OCI-LY1 (cell line): ENCODE measurements at regions not wholly inside any gene's neighbourhood (a gene's known extent, or its start where the extent isn't known, plus 50 kb on each side); places are given as distances from the start of the nearest gene placed in this dataset.

ENCODE experiments used
- H2AFZ ChIP-seq: fragments of 200-600 bp; sonication (generic), shearing (Covaris generic); 2 replicates; pipeline ENCODE4 v1.6.0; 2014; ENCODE audit warnings: antibody characterized with exemption, mild to moderate bottlenecking, low read length
- H3F3A ChIP-seq: fragments of 200-600 bp; sonication (generic), shearing (Covaris generic); 2 replicates; pipeline ENCODE4 v1.6.0; 2014; ENCODE audit warnings: mild to moderate bottlenecking, antibody characterized with exemption, low read length, moderate library complexity; ENCODE audit not compliant: insufficient read depth
- H3K27ac ChIP-seq: fragments of 200-600 bp; sonication (generic); 2 replicates; pipeline ENCODE4 v1.5.1; 2014; ENCODE audit warnings: low read length, mixed run types, mild to moderate bottlenecking, low read depth; ENCODE audit not compliant: poor library complexity, severe bottlenecking
- H3K27me3 ChIP-seq: fragments of 200-600 bp; sonication (generic); 2 replicates; pipeline ENCODE4 v1.6.0; 2014; ENCODE audit warnings: antibody characterized with exemption, mild to moderate bottlenecking, low read length, moderate library complexity; ENCODE audit not compliant: insufficient read depth
- H3K36me3 ChIP-seq: fragments of 200-600 bp; sonication (generic); 2 replicates; pipeline ENCODE4 v1.6.1; 2014; ENCODE audit warnings: mild to moderate bottlenecking, antibody characterized with exemption, low read length, moderate library complexity, mixed read lengths; ENCODE audit not compliant: insufficient read depth
- H3K4me1 ChIP-seq: fragments of 200-600 bp; sonication (generic); 2 replicates; pipeline ENCODE4 v1.5.1; 2014; ENCODE audit warnings: mild to moderate bottlenecking, low read length, moderate library complexity; ENCODE audit not compliant: insufficient read depth, severe bottlenecking
- H3K4me2 ChIP-seq: fragments of 200-600 bp; sonication (generic), shearing (Covaris generic); 2 replicates; pipeline ENCODE4 v1.6.1; 2014; ENCODE audit warnings: low read length
- H3K4me3 ChIP-seq: fragments of 200-600 bp; sonication (generic); 2 replicates; pipeline ENCODE4 v1.5.1; 2014; ENCODE audit warnings: low read length, low read depth, mild to moderate bottlenecking, mixed read lengths; ENCODE audit not compliant: poor library complexity, severe bottlenecking
- H3K79me2 ChIP-seq: fragments of 200-600 bp; shearing (Covaris generic); 2 replicates; pipeline ENCODE4 v1.6.1; 2016; ENCODE audit warnings: mixed run types, low read length, mixed read lengths; ENCODE audit not compliant: insufficient read depth
- H3K9ac ChIP-seq: fragments of 200-600 bp; sonication (generic), shearing (Covaris generic); 2 replicates; pipeline ENCODE4 v1.6.1; 2014; ENCODE audit warnings: mild to moderate bottlenecking, low read length, mixed read lengths
- H3K9me2 ChIP-seq: fragments of 200-600 bp; sonication (generic), shearing (Covaris generic); 2 replicates; pipeline ENCODE4 v1.6.1; 2014; ENCODE audit warnings: low read depth, mild to moderate bottlenecking, low read length, mixed read lengths
- H3K9me3 ChIP-seq: fragments of 200-600 bp; shearing (Covaris generic); 2 replicates; pipeline ENCODE4 v1.6.1; 2014; ENCODE audit warnings: low read length, mixed read lengths
- H4K20me1 ChIP-seq: fragments of 200-600 bp; sonication (generic), shearing (Covaris generic); 2 replicates; pipeline ENCODE4 v1.6.0; 2016; ENCODE audit warnings: mild to moderate bottlenecking, low read length; ENCODE audit not compliant: insufficient read depth
- CTCF ChIP-seq: fragments of 200-600 bp; sonication (generic), shearing (Covaris generic); IDR thresholded peaks from 2 replicates; pipeline ENCODE4 v1.5.1; 2017; ENCODE audit warnings: mild to moderate bottlenecking, antibody characterized with exemption, low read length, moderate library complexity, mixed read lengths
- EZH2 ChIP-seq: fragments of 200-600 bp; sonication (generic), shearing (Covaris generic); IDR thresholded peaks from 2 replicates; pipeline ENCODE4 v1.8.0; 2017; ENCODE audit warnings: borderline replicate concordance, mixed run types, mild to moderate bottlenecking, antibody characterized with exemption, low read length, moderate library complexity, mixed read lengths

DNA sequence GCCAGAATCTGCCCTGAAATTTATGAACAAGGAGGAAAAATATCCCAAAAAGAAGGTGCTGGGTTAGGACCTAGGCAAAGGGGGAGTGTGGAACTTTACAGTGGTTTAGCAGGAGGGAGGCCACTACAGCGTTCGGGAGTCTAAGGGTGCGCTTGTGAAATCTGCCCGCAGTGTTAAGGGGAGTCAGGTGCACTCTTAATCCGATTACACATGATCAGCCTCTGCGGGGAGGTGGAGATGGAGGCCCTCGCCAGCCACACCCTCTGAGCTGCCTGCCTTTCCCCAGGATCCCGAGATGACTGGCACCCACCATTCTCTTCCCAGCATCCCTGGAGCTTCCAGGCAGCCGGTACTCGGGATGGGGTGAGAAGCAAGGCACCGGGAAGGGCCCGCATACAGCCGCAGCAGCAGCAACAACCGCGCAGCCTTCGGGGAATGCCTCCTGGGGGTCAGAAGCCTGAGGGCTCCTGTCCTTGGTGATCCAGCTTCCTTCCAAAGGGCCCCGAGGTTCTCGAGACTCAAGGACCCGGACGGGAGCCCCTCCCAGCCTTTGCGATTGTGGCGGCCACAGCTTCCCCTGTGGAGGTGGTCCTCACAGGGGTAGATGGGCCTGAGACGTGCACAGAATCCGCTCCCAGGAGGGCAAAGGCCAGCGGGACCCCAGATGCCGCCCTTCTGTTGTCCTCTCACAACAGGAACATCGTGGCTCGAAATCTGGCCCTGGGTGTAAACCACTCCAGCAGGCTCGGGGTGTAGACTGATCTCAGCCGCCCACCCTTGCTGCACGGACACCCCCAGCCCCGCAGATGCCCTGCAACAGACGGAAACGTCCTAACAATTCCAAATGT, 57.3 kb upstream of the CST7 start:
- no peak overlapping the region for H3K9ac ChIP-seq

GRCh38 chr20:24892522-24892921, 56.5 kb upstream of the CST7 start:
- Histone ChIP-seq H3K27me3 (no peaks in the 10 kb centered on the region), H3K4me1 (no peaks in the 10 kb centered on the region), H3K4me2 (no peak overlapping the region), H3K4me3 (no peak overlapping the region), H3K9me2 (no peaks in the 10 kb centered on the region), H4K20me1 (no peaks in the 10 kb centered on the region), H3K79me2 (no peaks in the 10 kb centered on the region), H2AFZ (no peak overlapping the region), H3K9me3 (no peaks in the 10 kb centered on the region), H3K36me3 (no peaks in the 10 kb centered on the region), H3K27ac (no peak overlapping the region), H3K9ac (no peak overlapping the region), H3F3A (no peaks in the 10 kb centered on the region)
- TF ChIP-seq EZH2 (no peak), CTCF (no peak)

More for the DNA sequence above, 57.3 kb upstream of the CST7 start:
- Histone ChIP-seq H3K36me3 (no peaks in the 10 kb centered on the region), H2AFZ (no peak overlapping the region), H3K9me2 (no peaks in the 10 kb centered on the region), H3F3A (no peaks in the 10 kb centered on the region), H4K20me1 (no peaks in the 10 kb centered on the region), H3K27me3 (no peaks in the 10 kb centered on the region), H3K4me1 (no peaks in the 10 kb centered on the region), H3K4me2 (no peak overlapping the region), H3K4me3 (no peak overlapping the region), H3K27ac (no peak overlapping the region), H3K79me2 (no peaks in the 10 kb centered on the region), H3K9me3 (no peaks in the 10 kb centered on the region)
- TF ChIP-seq CTCF (no peak), EZH2 (no peak)

DNA sequence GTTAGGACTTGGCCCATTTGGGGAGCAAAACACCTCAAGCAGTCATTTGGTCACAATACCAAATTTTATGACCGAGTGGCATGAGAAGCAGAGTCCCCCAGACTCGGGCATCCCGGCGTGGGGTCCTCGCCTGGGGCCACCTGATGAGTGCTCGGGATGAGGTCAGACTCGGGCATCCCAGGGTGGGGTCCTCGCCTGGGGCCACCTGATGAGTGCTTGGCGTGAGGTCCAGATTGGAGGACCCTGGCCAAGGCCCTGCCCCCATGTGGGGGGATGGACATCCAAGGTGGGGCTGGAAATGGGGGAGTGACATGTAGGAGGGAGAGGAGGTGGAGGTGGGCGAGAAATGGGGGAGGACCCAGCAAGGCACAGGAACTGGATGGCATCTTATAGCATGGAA, 56.1 kb upstream of the CST7 start:
- Histone ChIP-seq H3K9ac (no peak overlapping the region), H3K27ac (no peak overlapping the region), H3K9me2 (no peaks in the 10 kb centered on the region), H3K4me2 (no peak overlapping the region), H4K20me1 (no peaks in the 10 kb centered on the region), H3K27me3 (no peaks in the 10 kb centered on the region), H3K4me1 (no peaks in the 10 kb centered on the region), H3K36me3 (no peaks in the 10 kb centered on the region), H3K4me3 (no peak overlapping the region), H2AFZ (no peak overlapping the region), H3F3A (no peaks in the 10 kb centered on the region), H3K9me3 (no peaks in the 10 kb centered on the region), H3K79me2 (no peaks in the 10 kb centered on the region)
- TF ChIP-seq CTCF (no peak), EZH2 (no peak)
